ENCODE measurements at regions not wholly inside any gene's neighbourhood (a gene's known extent, or its start where the extent isn't known, plus 50 kb on each side); places are given as distances from the start of the nearest gene placed in this dataset.

DNA sequence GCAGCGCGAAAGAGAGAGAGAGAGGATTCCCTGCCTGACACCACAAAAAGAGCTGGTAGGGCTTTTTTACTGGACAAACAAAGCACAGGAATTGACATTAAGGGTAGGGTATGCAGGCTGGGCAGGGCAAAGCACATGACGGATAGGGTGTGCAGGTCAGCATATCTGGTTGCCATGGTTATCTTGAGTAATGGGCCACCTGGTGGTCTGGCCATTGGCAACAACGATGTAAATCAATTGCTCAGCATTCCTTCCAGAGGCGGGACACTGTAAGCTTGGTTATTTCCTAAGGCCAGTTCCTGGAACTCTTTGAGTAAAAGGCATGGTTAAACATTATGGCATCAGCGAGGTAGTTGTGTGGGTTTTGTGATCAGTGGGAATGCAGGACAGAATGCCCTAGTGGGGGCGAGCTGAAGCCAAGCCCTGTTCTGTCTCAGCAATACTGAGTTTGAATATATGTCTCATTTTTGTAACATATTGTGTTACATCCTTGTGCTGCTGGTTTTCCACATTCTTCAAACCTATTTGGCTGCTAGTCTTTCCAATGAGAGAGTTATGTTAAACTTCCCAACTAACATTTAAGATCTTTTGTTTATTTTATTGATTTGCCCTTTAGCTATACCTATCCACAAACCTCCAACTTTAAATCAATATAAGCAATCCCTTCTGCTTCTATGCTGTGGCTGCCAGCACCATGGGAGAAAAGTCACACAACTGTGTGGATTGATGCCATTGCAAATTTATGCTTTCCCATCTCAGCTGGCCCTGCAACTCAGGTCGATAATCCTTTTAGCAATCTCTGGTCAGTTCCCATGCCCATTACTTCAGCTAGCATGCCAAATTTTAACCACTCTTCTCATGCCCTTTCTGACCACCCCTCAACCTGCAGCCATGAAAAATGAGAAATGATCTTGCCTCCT lies 396.7 kb upstream of the PDE3A start:
- intact Hi-C loops (cut with micrococcal nuclease), result no loop called here

DNA sequence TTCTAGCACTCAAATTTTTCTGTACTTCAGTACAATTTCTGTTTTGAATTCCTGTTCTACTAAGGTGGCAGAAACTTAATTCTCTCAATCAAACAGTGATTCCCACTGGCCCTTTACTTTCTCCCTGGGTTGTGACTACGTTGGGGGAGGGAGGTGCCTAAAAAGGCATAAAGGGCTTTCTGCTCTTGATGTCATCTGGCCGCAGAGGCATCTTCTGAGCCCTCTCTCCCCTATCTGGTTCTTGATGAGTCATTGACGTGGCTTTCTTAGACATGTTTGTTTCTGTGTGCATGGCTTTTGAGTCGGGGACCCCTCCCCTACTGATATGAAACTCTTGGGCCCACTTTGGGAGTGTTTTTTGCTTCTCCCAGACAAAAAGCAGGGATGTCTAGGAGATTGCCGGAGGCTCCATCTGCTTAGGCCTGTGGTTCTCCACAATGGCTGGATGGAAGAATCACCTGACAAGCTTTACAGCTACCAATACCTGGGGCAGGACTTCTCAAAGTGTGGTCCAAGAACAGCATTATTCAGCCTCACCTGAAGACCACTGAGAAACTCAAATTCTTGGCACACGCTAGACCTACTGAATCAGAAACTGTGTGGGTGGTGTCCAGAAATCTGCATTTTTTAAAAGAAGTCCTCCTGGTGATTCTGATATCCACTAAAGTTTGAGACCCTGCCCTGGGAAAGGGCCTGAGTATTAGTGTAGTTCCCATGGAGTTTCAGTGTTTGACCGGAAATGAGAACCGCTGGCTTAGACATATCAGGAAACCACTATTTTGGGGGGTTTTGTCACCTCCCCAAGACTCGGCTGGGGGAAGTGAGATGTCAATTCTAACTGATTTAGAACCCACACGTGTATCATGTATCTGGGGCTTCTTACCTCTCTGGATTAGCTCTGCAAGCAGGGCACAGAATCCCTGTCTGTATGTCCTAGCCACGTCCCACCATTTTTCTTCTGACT lies 395.7 kb upstream of the PDE3A start:
- intact Hi-C loops (cut with micrococcal nuclease), result no loop called here

DNA sequence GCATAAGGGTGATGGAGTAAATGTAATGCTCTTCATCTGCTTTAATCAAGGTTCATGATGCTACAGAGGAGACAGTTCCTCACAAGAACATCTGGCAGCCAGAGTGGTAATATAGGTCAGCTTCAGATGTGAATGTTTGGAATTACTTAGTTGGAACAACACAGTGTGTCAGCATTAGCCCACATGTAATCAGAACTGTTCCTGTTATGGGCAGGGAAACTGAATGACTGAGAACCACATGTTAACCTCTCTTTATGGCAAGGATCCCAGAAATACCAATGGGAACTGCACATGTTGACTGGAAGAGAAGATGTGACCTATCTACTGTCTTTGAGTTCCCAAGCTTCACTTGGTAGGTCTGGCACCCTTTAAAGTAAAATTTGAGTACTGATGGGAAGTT lies 390.1 kb upstream of the PDE3A start:
- intact Hi-C loops (cut with micrococcal nuclease), result no loop called here

DNA sequence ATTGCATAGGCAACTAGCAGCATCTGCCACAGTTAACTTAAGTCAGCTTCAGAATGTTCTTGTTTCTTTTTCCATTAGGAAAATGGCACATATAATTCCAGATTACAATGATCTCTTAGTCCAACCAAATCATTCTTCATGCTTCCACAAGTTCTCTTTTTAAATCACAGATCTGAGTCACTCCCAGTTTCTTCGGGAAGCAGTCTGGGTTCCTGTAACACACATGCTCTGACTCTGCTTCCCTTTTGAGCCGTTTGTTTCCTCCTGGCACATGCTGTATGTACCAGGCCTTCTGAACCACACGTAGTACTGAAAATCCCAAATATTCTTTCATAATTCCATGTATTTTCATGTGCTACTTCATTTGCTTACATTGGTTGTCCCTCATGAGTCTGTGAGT lies 388.8 kb upstream of the PDE3A start:
- intact Hi-C loops (cut with micrococcal nuclease), result no loop called here

DNA sequence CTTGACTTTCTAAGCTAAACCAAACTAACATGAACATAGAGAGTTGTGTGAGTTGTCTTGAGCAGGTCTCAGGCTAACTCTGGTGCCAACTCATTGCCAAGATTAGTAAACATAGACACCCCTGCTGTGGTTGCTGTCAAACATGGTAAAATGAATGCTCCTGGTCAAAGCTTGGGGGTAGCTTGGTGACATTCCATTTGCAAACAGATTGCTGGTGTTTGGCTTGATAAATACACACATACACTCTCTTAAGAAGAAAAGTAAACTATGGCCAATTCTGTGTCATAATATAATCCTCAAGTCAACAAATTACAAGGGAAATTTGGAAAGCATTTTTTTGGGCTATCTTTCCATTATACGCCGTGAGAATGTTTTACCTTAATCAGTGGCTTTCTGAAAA lies 386.4 kb upstream of the PDE3A start:
- intact Hi-C loops (cut with micrococcal nuclease), result no loop called here

DNA sequence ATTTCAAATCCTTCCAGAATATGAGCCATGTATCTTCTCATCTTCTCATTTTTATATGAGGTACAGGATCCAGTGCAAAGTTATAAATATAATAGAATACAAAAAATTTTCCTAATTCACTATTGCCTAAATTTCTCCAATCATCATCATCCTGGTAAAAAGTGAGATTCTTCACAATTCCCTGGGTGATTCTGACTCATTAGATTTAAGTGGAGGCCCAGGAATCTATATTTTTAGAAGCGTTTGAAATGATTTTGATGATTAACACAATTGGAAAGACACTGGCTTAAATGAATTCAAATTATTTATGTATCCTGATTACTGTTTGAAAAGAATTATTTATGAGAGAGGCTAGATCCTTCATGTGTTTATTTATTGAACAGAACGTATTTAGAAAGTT lies 380.3 kb upstream of the PDE3A start:
- intact Hi-C loops (cut with micrococcal nuclease), result no loop called here

DNA sequence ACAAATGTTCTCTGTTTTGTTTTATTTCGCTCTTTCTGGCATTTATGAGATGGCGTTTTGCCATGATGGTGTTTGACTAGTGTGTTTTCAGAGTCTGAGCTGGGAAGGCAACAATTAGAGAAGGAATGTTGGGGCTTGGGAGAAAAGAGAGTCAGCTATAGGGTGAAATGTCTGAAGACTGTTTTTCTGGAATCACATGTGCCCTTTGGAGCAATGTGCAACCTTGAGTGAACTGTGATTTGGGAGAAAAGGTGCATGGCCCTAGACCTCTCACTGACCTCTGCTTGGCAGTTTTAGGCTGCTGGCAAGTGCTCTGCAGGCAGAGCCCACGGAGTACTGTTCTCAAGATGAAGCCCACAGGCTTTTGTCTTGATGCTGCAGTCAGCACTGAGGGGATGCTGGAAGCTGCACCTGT lies 379.9 kb upstream of the PDE3A start:
- intact Hi-C loops (cut with micrococcal nuclease), result no loop called here

DNA sequence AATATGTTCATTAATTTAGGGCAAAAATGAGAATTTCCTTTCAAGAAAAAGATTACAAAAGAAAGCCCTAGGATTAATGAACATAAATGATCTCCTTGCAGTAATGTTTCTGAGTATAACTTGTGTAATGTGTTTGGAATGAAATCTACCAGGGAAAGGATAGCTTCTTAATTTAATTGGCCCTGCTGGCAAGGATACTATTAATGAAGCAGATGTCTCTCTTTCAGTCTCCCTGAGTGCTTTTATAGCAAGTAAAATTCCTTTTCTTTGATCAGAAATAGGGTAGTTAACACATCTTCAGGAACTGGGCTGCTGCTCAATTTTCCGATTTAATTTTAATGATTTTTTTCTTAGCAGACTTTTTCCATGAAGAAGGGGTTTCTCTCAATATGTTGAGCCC lies 379.4 kb upstream of the PDE3A start:
- intact Hi-C loops (cut with micrococcal nuclease), result no loop called here

DNA sequence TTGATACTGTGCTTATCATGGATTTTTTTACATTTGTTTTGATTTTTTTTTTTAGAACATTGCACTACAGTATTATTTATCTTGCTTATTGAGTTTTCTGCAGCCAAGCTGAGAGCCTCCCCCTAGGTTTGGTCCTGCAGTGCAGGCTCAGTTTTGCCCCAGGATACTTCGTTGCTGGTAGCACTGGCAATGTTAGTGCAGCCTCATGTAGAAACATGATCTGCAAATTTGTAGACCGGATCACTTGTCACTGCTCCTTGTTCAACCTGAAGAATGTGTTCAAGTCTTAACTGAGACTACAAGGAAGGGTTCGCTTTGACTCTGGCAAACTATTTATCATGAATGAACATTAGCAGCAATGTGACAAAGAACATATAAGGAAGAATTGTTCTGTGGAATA lies 377.2 kb upstream of the PDE3A start:
- intact Hi-C loops (cut with micrococcal nuclease), result no loop called here

DNA sequence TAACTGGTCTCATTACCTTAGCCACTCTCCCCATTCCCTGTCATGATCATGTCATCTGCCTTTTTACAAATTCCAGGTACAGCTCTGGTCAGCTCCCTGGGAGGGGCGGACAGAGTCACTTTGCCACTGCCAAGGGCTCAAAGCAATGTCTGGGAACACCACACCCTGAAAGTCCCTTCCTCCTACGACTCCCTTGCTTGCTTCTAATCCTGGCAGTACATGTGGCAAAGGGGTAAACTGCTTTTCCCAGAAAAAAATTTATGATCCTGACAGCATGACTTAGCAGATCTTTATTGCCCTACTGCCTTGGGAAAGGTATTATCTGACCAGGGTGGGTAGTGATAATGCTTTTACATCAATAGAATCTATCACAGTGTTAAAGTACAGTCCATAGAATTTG lies 376.0 kb upstream of the PDE3A start:
- intact Hi-C loops (cut with micrococcal nuclease), result no loop called here

DNA sequence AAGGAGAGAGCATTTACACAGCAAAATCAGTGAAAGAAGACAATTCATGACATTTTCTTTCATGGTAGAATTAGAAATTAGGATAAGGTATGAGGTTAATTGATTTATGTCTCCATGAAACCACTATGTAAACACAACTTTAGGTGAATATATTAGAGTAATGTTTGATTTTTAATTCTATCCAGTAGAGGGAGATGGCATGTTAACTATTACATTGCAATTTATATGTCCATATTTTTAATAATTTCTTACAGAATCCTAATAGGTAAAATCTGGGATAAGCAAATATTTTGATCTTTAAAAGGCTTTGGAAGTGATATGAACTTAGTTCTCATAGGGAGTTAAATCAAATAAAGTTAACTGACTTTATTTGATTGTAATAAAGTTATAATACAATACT lies 373.4 kb upstream of the PDE3A start:
- intact Hi-C loops (cut with micrococcal nuclease), result no loop called here

DNA sequence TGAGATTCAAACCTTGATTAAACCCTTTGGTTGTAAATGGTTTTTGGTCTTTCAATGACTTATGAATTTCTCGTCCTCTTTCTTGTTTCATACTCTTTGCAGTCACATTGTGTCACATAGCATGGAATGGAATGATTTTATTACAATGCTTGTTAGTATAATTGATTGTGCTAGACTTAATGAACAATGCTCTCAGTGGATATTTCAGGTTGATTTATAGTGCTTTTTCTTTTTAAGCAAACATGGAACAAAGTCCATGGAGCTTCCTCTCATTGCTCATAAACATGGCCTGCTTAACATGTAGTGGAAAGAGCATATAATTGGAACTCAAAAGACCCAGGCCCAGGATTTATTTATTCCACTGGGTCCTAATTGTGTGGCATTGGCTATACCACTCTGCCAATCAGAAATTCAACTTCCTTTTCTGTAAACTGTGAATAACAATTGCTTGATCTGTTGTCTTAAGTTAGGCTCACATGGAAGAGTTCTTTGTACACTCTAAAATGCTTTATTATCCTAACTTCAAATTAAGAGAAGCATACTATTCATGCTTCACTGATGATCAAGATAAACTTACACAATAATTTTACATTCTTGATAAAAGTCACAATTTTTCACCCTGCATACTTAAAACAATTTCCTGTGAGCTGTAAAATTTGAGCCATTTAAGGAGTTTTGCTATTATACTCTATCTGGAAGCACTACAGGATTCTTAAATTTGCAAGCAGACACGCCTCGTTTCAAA lies 370.5 kb upstream of the PDE3A start:
- intact Hi-C loops (cut with micrococcal nuclease), result no loop called here

DNA sequence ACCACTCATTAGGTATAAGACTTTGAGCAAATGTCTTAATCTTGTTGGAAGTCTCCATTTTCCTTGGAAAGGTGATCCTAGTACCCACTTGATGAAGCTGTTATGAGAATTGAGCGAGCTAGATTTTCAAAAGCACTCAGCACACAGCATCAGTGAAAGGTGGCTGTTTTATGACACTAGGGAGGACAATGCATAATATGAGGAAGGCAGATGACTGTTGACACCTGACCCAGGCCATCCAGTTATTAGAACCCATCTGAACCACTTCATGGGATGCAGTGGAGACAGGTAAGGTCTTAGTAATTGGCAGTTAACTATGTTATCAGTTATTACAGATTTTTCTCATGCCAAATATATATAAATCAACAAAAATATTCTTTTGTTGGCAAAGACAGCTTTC lies 369.9 kb upstream of the PDE3A start:
- intact Hi-C loops (cut with micrococcal nuclease), result no loop called here

DNA sequence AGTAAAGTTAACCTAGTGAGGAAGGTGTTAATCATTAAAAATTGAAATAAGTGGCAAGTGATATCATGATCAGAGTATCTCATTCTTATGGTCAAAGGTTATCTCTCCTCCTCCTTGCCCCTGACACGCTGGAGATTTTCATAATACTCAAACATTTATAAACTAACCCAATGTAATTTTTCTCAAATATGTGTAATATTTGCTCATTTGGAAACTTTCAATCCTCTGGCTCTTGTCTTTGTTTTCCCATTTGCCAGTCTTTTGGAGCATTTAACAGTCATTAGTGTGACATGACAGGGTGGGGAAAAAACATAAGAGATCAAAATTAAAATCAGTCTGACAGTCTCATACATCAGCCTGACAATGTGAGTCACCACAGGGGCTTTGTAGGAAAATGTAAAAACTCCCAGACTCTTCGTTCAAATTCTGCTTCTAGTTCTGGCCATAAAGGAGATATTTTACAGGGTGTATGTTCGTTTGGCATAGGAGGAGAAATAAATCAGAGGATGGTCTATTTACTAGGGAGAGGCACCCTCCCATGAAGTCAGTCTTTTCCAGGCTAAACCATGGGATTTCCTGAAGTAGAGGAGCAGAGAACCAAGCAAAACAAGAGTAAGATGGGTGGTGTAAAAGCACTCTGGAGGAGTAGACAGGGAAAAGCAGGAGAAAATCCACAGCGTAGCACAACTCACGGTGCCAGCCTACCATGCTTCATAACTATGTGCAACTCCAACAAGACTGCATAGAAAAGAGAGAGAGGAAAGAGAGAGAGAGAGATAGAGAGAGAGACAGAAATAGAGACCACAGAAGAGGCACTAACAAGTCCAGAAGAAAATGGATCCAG lies 369.2 kb upstream of the PDE3A start:
- intact Hi-C loops (cut with micrococcal nuclease), result no loop called here

DNA sequence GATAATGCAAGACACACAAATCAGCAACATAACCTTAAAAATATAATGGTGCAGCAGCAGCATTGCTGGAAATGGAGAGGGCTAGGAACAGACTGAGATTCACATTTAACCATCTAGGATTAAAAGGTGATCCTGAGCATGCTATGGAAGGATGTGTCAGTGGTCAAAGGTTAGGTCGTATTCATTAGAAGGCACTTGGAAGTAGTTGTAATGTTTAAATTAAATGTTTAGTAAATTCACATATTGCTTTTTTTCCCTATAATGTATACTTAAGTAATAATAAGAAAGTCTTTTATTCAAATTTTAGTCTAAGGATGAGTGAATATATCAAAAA lies 368.6 kb upstream of the PDE3A start:
- intact Hi-C loops (cut with micrococcal nuclease), result no loop called here

DNA sequence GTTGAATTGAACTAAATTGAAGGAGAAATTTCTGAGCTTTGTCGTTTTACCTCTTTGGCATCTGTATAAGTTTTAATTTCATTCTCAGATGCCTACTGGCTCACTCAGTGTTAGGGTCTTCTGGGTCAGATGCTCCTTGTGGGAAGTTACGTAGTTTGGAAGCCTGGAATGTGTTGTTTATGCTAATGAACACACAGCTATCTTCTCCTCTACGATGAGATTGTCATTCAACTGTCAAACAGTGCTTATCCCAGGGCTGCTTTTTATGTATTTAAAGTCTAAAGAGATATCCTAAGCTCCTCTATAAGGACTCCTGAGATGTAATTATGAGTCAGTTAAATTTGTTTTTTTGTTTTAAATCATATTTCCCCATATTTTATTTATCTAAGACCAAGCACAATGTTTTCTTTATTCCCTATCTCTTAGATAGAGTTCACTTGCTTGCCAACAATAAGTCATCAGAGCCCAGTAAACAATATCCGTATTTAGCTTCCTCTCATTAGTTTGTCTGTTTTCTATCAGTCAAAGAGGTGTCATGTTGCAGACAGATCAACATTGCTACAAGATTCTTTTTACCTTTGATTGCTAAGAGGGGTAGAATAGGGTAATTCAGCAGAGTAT lies 368.0 kb upstream of the PDE3A start:
- intact Hi-C loops (cut with micrococcal nuclease), result no loop called here

DNA sequence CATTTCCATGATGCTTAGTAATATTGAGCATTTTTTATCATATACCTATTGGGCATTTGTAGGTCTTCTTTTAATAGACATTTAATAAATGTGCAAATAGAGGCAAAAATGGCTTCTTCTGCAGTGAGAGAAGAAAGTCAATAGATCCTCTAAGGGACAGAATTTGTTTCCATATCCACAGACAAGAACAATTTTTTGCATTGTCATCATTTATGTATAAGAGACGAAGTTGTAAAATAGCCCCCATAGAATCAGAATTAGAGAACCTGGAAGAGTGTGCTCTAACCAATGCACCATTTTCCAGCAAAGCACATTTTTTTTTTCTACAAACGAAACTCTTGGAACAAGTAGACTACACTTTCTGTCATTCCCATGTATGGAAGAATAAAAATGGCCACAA lies 365.1 kb upstream of the PDE3A start:
- intact Hi-C loops (cut with micrococcal nuclease), result no loop called here

DNA sequence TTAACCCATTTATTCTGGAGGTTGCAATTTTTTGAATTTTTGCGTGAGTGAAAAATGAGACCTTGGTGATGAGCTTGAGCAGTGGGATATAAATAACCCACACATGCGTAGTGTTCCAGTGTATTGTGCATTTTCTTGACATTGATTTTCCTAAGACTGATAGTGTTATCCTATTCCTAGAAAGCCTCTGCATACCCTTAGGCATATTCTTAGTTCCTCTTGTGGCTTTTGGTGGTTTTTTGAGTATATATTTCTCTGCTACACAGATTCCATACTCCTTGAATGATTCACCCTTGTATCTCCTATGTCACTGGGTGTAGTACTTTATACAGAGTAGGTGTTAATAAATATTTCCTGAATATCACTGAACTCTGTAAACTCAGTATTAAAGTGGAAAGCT lies 363.4 kb upstream of the PDE3A start:
- intact Hi-C loops (cut with micrococcal nuclease), result no loop called here

DNA sequence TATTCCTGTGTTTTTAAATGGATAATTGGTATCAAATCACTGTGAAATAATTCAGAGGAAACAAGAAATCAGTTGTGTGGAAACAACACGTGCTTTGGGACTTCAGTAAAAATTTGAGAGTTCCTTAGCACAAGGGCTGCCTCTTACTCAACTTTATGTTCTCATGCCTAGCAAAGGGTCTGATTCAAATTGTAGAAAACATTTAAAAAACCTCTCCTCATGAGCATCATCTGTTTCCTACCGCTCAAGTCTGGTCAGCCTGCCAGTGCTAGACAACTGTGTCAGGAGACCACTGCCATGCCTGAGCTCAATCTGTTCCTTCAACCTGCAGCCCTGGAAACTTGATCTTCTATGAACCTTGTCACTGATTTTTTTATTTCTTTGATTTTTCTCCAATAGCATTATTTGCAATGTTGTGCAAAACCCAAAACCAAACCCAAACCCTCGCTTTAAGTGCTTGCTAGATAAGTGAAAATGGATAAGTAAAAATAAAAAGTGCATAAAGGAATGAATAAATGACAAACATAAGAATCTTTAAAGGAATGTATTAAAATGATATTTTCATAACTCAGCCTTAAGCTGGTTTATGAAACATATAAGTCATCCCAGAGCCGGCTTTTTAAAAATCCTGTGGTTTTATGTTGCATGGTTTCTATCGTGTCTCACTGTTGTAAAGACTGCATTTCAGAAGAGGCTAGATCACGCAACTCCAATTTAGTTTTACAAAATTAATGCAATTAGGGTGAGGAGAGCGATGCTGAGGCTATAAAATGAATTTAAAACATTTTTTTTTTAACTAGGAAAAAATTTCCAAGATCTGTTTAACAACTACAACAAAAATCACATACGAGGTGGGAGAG lies 361.2 kb upstream of the PDE3A start:
- intact Hi-C loops (cut with micrococcal nuclease), result no loop called here

Data from T-helper 2 cell treated with Interferon-gamma antibody and Interleukin-4, amounts not matched to agents 100 ng/mL and 5 ng/mL, for 36 hours (primary cell).